TTC549 (cell line): ENCODE measurements at regions not wholly inside any gene's neighbourhood (a gene's known extent, or its start where the extent isn't known, plus 50 kb on each side); places are given as distances from the start of the nearest gene placed in this dataset.

Experiments
- FAIRE-seq: peaks from 2 replicates; lab custom pipeline; 2012; peaks lifted over from hg19 to GRCh38; lab: Jason Lieb, UNC

DNA sequence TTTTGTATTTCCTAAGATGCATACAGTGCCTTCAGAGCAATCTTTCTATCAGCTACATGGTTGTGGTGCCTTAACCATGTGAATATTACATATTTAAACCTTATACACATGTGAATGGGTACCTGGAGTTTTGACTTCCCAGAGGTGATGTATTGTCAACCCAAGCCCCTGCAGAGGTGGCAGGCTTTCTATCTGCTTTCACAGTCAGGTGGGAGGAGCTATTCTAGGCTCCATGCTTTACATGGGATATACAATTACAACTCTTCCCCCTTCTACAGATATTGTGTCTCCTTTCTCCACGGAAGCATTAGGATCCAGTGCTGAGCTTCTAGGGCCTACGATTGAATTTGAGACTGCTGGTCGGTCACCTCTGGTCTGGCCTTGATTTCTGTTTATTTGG, 89.8 kb upstream of the TUT7 start:
- no peak for FAIRE-seq

DNA sequence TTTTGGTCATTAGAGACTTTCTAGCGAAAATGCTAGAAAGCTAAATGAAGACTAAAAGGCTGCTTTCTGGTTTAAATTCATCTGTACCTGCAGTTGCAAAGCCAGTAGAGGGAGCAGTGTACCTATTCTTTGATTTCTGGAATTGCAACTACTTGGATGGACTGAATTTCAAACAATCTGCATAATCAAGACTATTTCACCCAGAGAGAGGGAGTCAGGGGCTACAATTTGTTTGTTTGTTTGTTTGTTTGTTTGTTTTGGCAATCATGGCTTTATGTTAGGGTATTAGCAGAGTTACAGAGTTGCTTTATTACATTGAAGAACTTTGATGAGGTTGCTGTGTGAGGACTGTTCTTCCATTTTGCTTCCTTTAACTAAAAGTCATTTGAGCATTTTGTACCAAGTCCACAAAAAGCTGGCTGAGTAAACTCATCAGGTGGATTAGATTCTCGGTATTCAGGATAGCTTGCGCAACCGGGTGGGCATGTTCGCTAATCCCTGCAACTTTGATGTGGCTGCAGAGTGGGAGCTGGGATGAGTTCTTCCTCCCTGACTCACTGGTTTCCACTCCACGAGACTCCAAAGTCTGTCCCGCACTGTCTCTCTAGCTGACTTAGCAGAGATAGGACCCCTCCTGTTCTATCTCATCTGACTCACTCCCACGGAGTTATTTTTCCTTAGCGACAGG, 80.0 kb upstream of the TUT7 start:
- peak; percentile 69 for FAIRE-seq

DNA sequence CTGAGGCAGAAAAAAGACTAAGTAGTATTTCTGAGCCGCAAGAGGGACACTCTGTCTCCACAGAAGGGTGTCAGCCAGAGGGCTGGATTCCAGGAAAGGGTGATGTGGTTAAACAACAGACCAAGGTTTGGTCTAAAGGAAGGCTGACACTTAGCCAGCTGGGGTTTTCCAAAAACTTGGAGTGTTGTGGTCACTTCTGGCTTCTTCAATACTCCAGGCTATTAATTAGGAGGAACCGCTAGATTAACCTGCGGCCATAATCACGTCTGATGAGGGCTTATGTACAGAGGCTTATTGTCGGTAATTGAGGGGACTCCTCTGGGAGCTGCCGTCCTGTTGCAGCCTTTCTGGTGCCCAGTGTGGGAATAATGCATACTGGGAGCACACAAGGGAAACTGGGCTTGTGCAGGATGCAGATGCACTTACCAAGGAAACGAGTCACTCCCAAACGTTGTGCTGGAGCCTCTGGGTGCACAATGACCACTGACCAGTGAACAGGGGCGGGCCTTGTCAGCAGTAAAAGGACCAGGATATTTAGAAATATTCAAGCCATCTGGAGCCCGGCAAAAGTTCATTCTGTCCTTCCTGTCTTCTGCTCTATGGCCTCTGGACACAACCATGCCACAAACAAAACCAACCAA, 70.2 kb upstream of the TUT7 start:
- no peak for FAIRE-seq

DNA sequence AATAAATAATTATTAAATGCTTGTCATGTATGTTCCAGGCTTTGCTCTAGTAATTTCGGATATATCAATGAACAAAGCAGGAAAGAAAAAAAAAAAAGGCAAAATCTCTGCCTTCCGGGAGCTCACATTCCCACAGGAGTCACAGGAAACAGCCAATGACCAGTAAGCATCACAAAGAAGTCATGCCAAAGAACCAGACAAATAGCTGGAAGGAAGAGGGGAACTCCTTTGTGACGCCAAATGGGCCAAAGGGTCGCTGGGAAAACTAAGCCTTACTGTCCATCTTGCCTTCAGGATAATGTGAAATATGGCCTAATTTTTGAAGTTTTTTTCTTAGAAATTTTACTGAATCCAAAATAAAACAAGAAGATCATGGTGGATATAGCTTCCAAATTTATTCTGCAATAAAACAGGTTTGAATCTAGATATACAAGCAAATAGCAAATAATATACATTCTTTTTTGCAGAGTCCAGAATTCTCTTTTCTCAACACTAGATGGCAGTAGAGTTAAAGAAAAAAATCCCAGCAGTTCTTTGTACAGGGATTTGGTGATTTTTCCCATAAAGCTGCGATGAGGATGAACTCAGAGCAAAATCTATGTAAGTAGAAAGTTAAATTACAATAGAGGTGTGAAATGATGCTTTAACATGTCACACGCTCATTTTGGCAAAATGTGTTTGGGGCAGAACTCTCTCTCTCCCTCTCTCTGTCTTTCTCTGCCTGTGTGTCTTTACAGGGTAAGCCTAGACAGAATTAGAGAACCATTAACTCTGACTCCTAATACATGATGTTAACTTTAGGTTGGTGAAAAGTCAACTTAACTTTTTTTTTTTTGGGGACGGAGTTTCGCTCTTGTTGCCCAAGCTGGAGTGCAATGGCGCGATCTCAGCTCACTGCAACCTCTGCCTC, 60.0 kb upstream of the TUT7 start:
- FAIRE-seq: peak; percentile 86

DNA sequence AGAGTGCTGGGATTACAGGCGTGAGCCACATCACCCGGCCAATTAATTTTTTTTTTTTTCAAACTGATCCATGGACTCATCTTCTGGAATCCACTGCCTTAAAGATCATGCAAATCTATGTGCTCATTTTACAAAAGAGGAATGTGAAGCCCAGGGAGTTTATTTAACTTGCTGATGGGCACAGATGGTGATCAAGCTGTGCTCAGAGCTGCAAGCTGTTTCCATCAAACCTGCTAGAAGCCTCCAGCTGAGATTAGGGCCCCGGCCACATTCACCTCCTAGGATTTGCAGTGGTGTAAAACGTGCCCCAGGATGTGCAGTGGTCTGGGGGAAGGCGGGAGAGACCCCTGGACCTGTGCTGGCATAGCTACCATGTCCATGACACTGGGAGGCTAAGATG, 56.1 kb upstream of the TUT7 start:
- no peak for FAIRE-seq

DNA sequence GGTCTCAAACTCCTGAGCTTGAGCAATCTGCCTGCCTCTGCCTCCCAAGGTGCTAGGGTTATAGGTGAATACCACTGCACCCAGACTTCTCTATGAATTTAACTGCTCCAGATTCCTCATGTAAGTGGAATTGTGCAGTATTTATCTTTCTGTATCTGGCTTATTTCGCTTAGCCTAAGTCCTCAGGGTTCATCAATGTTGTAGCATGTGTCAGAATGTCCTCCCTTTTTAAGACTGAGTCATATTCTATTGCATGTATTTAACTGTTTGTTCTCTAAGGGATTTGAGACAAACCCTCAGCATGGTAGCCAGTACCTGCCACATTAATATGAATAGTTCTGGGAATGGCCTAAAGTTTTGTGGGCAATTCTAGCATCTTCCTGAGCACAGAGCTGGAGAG, 53.9 kb upstream of the TUT7 start:
- FAIRE-seq: no peak

DNA sequence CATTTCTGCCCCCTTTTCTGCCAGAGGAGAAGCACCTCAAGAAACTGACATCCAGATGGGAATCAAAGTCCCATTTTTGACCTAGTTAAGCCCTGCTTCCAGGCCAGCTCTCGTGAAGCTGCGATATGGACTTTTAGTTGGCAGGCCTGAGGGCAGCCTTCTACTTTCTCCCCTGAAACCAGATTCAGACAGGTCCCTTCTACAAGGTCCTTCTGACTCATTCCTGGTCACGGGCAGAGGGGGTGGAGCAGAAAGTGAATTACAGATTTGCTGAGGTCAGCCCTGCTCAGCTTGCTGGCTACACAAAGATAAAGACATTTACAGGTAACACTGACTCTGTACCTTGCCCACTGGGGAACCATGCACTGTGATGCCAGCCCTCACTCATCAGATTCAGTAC, 52.8 kb upstream of the TUT7 start:
- no peak for FAIRE-seq

DNA sequence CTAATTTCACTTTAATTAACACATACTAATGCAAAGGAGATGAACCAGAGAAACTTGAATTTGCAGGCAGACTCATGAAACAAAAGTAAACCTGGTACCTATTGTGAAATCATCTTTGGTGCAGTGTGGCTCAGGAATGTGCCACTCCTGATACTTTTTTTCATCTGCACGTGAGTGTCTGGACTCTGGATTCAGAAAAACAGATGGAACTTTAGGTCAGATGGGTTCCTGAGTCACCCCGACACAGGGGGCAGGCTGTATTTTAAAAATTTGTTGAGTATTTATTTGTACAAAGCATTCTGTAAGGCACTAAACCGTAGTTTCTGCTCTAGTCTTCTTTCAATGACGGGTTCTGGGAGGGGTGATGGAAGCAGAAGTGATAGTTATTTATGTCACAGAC, 52.2 kb upstream of the TUT7 start:
- no peak for FAIRE-seq

DNA sequence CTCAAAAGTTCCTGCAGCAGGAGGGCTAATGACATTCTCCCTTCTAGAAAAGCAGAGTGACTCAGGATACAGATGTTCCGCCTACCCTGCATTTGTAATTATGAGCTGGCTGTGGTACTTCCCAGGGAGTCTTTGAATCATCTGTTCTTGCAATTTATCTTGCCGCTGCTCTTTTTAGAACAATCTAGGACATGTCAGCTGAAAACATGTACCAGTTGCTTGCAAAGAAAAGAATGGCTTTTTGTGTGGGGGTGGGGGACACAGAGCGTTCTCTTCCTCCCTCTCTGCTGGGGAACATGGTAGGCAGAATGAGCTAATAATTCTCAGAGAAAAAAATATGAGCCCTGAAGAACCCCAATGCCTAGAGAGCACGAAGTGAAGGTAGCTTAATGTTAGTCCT, 51.7 kb upstream of the TUT7 start:
- FAIRE-seq: no peak

DNA sequence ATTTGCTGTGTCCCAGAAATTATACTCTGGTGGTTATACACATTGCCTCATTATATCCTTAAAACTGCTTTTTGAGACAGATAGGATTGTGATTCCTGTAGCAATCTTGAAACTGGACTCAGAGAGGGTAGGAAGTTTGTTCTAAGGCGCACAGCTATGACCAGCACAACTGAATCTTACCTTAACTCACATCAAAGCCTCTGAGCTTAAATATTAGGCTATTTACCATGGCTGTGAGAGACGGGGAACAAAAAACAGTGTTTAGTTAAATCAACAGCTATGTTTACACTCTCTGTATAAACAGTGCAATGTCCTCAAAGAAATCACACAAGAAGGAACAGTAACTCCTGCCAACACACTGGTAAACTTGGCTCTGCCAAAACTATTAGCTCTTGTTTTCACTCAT, 50.9 kb upstream of the TUT7 start:
- FAIRE-seq: no peak
